Sigmoid colon (tissue), 4 donors: ENCODE measurements at regions not wholly inside any gene's neighbourhood (a gene's known extent, or its start where the extent isn't known, plus 50 kb on each side); places are given as distances from the start of the nearest gene placed in this dataset.

Experiments
- CTCF ChIP-seq, 4 experiments: fragments of 450-650 bp in 3 of 4; fragments of 200-600 bp in 1 of 4; IDR thresholded peaks; one replicate each; pipeline ENCODE4 v1.5.1; 2016 to 2019; ENCODE audit warnings: antibody characterized with exemption in 4 of 4, mild to moderate bottlenecking in 3 of 4, moderate library complexity in 2 of 4
- EP300 ChIP-seq, 4 donors: sonication (generic); formaldehyde crosslinking; IDR thresholded peaks; one replicate each; pipeline ENCODE4 v1.6.1; 2017; ENCODE audit warnings: antibody characterized with exemption in 4 of 4
- POLR2A ChIP-seq, 2 donors: fragments of 450-650 bp; IDR thresholded peaks; one replicate each; pipeline ENCODE4 v1.6.1; 2016; ENCODE audit warnings: antibody characterized with exemption in 2 of 2, mild to moderate bottlenecking in 2 of 2, moderate library complexity in 2 of 2
- POLR2AphosphoS5 ChIP-seq, 4 donors: sonication (generic); formaldehyde crosslinking; IDR thresholded peaks; one replicate each; pipeline ENCODE4 v1.6.1; 2017; ENCODE audit warnings: antibody characterized with exemption in 4 of 4

DNA sequence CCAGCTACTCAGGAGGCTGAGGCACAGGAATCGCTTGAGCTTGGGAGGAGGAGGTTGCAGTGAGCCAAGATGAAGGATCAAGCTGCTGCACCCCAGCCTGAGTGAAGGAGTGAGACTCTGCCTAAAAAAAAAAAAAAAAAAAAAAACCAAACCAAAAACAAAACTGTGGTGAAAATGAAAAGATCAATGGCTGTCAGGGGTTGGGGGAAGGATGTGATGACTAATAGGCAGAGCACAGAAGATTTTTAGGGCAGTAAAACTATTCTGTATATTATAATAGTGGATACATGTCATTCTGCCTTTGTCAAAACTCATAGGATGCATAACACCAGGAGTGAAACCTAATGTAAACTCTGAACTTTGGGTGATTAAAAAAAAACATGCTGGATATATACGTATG lies 69.9 kb upstream of the ELOVL6 start:
- TF ChIP-seq POLR2AphosphoS5 (IDR thresholded peaks at IDR 0.05) (no peak), CTCF (IDR thresholded peaks at IDR 0.05) (no peak), EP300 (IDR thresholded peaks at IDR 0.05) (no peak), POLR2A (IDR thresholded peaks at IDR 0.05) (no peak)
